ENCODE measurements at regions not wholly inside any gene's neighbourhood (a gene's known extent, or its start where the extent isn't known, plus 50 kb on each side); places are given as distances from the start of the nearest gene placed in this dataset.

DNA sequence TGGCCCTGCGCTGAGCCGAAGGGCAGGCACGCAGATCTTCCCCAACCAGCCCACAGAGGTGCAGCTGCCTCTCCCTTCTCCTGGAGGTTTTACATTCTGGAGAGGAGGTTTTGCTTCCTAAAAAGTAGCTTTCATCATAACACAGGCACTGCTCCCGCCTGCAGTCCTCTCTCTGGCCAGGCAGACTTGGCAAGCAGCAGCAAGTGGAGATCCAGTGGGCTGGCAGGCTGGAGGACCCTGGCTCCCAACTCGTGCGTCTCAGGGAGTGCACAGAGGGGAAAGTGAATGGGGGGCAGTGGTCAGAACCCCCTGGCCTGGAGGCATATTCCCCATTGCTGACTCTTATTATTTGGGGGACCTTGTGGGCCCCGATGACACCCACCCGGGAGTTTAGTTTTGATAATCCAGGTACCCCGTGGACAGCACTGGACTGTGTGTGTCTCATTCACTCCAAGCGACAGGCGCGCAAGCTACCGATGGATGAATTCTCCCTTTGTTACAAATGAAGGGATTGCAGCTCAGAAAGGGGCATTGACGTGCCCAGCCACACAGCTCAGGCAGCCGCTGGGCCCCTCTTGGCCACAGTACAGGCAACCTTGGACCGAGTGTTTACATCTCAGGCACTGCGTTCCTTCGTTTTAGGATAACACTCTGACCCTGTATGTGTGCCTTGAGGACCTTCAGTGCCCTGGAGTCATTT, 1223.9 kb downstream of the BRD1 start:
- no peaks in the 10 kb centered on the region for H3K36me3 ChIP-seq (ENCODE audit: low read depth)
- H3K4me1 ChIP-seq (ENCODE audit: insufficient read depth, poor library complexity, severe bottlenecking) = no peaks in the 10 kb centered on the region
- H3K27me3 ChIP-seq (ENCODE audit: insufficient read depth, poor library complexity, severe bottlenecking) = no peaks in the 10 kb centered on the region
- ATAC-seq (ENCODE audit: low read depth) (no peak), DNase-seq (ENCODE audit: low spot score) (no peak)
- no peaks in the 10 kb centered on the region for H3K9me3 ChIP-seq (ENCODE audit: severe bottlenecking)
- TF ChIP-seq CTCF (IDR thresholded peaks at IDR 0.05; ENCODE audit: poor library complexity, severe bottlenecking) = no peak
- H3K27ac ChIP-seq (ENCODE audit: poor library complexity, severe bottlenecking) = no peak overlapping the region
- no peak overlapping the region for H3K4me3 ChIP-seq (ENCODE audit: severe bottlenecking)

DNA sequence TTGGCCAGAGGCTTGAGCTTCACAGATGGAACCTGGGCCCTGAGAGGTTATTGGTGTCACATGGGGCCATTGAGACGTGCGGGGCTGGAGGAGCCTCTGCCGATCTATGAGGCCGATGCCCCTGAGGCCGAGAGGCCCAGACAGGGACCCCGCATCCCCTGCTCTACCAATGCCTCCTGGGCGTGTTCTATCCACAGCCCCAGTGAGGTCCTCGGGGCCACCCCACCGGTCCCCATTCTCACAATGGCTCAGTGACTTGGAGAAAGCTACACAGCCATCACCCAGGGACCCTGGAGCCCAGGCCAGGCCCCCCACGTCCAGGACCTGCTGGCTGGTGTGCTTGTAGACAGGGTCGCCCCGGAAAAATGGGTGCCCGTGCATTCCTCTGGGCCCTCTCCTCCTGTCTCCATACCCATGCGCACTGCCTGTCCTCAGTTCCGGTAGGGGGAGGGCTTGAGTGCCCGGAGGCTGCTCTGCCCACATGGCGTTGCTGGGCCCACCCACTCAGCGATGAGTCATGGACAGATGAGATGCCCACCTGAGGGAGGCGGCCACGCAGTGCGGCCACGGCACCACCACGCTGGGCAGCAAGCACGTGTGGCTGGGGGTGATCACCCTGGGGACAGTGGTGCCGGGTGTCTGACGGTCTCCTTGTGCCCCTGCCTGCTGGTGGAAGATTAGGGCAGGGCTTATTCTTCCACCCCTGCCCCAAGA, 1224.7 kb downstream of the BRD1 start:
- no peaks in the 10 kb centered on the region for H3K27me3 ChIP-seq (ENCODE audit: insufficient read depth, poor library complexity, severe bottlenecking)
- no peak for TF ChIP-seq CTCF (IDR thresholded peaks at IDR 0.05; ENCODE audit: poor library complexity, severe bottlenecking)
- H3K9me3 ChIP-seq (ENCODE audit: severe bottlenecking) = no peaks in the 10 kb centered on the region
- DNase-seq (ENCODE audit: low spot score) (no peak), ATAC-seq (ENCODE audit: low read depth) (no peak)
- H3K27ac ChIP-seq (ENCODE audit: poor library complexity, severe bottlenecking) = no peak overlapping the region
- H3K36me3 ChIP-seq (ENCODE audit: low read depth) = no peaks in the 10 kb centered on the region
- H3K4me1 ChIP-seq (ENCODE audit: insufficient read depth, poor library complexity, severe bottlenecking) = no peaks in the 10 kb centered on the region
- H3K4me3 ChIP-seq (ENCODE audit: severe bottlenecking) = no peak overlapping the region

- DNase-seq (ENCODE audit: low spot score) (no peak), ATAC-seq (ENCODE audit: low read depth) (no peak)
- Histone ChIP-seq H3K9me3 (ENCODE audit: severe bottlenecking) (no peaks in the 10 kb centered on the region), H3K27me3 (ENCODE audit: insufficient read depth, poor library complexity, severe bottlenecking) (no peaks in the 10 kb centered on the region), H3K4me3 (ENCODE audit: severe bottlenecking) (no peak overlapping the region), H3K27ac (ENCODE audit: poor library complexity, severe bottlenecking) (no peak overlapping the region), H3K4me1 (ENCODE audit: insufficient read depth, poor library complexity, severe bottlenecking) (no peaks in the 10 kb centered on the region), H3K36me3 (ENCODE audit: low read depth) (no peaks in the 10 kb centered on the region)
- no peak for TF ChIP-seq CTCF (IDR thresholded peaks at IDR 0.05; ENCODE audit: poor library complexity, severe bottlenecking)
Measured at GRCh38 chr22:48600681-48601080, 1227.0 kb downstream of the BRD1 start.

DNA sequence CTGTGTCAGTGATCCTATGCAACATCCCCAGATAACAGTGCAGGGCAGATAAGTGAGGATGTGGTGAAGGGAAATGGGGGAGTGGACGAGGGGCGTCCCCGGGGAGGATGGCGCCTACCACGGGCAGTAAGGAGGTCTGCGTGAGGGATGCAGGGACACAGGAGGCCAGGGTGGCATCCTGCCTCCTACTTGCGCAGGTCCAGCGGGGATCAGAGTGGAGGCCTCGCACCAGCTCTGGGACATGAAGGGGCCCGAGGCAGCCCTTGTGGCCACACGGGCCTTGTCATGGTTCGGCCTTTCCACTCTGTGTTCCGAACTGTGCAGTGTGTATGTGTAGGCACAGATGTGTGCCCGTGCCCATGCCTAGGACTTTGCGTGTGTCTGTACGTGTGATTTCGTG, 1227.5 kb downstream of the BRD1 start:
- H3K27ac ChIP-seq (ENCODE audit: poor library complexity, severe bottlenecking) = no peak overlapping the region
- no peaks in the 10 kb centered on the region for H3K9me3 ChIP-seq (ENCODE audit: severe bottlenecking)
- ATAC-seq (ENCODE audit: low read depth) = no peak
- no peak overlapping the region for H3K4me3 ChIP-seq (ENCODE audit: severe bottlenecking)
- H3K4me1 ChIP-seq (ENCODE audit: insufficient read depth, poor library complexity, severe bottlenecking) = no peaks in the 10 kb centered on the region
- H3K27me3 ChIP-seq (ENCODE audit: insufficient read depth, poor library complexity, severe bottlenecking) = no peaks in the 10 kb centered on the region
- H3K36me3 ChIP-seq (ENCODE audit: low read depth) = no peaks in the 10 kb centered on the region
- no peak for TF ChIP-seq CTCF (IDR thresholded peaks at IDR 0.05; ENCODE audit: poor library complexity, severe bottlenecking)
- DNase-seq (ENCODE audit: low spot score) = no peak

GRCh38 chr22:48599346-48599745, 1228.3 kb downstream of the BRD1 start:
- H3K36me3 ChIP-seq (ENCODE audit: low read depth) = no peaks in the 10 kb centered on the region
- no peak overlapping the region for H3K4me3 ChIP-seq (ENCODE audit: severe bottlenecking)
- TF ChIP-seq CTCF (IDR thresholded peaks at IDR 0.05; ENCODE audit: poor library complexity, severe bottlenecking) = no peak
- H3K9me3 ChIP-seq (ENCODE audit: severe bottlenecking) = no peaks in the 10 kb centered on the region
- DNase-seq (ENCODE audit: low spot score) (no peak), ATAC-seq (ENCODE audit: low read depth) (no peak)
- H3K27ac ChIP-seq (ENCODE audit: poor library complexity, severe bottlenecking) = no peak overlapping the region
- no peaks in the 10 kb centered on the region for H3K27me3 ChIP-seq (ENCODE audit: insufficient read depth, poor library complexity, severe bottlenecking)
- H3K4me1 ChIP-seq (ENCODE audit: insufficient read depth, poor library complexity, severe bottlenecking) = no peaks in the 10 kb centered on the region
